ENCODE measurements at regions not wholly inside any gene's neighbourhood (a gene's known extent, or its start where the extent isn't known, plus 50 kb on each side); places are given as distances from the start of the nearest gene placed in this dataset.

- TF ChIP-seq, protein P1, sequence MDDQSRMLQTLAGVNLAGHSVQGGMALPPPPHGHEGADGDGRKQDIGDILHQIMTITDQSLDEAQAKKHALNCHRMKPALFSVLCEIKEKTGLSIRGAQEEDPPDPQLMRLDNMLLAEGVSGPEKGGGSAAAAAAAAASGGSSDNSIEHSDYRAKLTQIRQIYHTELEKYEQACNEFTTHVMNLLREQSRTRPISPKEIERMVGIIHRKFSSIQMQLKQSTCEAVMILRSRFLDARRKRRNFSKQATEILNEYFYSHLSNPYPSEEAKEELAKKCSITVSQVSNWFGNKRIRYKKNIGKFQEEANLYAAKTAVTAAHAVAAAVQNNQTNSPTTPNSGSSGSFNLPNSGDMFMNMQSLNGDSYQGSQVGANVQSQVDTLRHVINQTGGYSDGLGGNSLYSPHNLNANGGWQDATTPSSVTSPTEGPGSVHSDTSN (IDR thresholded peaks at IDR 0.05), result no peak
- TF ChIP-seq HOXB13 (CRISPR knock-in tag; IDR thresholded peaks at IDR 0.05; ENCODE audit: low read depth) (no peak), CEBPB (IDR thresholded peaks at IDR 0.05) (no peak), JUN (IDR thresholded peaks at IDR 0.05) (no peak)
These were observed 66.6 kb upstream of the ARHGAP24 start for GRCh38 chr4:85408301-85408700.
